ENCODE measurements at regions not wholly inside any gene's neighbourhood (a gene's known extent, or its start where the extent isn't known, plus 50 kb on each side); places are given as distances from the start of the nearest gene placed in this dataset.

GRCh38 chr21:27076025-27076424 is 109.1 kb upstream of the ADAMTS5 start:
- H3K4me1 Mint-ChIP-seq, result no peaks in the 10 kb centered on the region
- no peaks in the 10 kb centered on the region for H3K36me3 Mint-ChIP-seq (ENCODE audit: low read depth)
- no peak overlapping the region for H3K27ac Mint-ChIP-seq
- H3K4me3 Mint-ChIP-seq, result no peak overlapping the region
- H3K27me3 Mint-ChIP-seq, result no peaks in the 10 kb centered on the region
- no peak for ATAC-seq
- DNase-seq, result no peak
- no peaks in the 10 kb centered on the region for H3K9me3 ChIP-seq (ENCODE audit: control insufficient read depth, low read length, poor library complexity, severe bottlenecking)

GRCh38 chr21:27070861-27071670 is 104.2 kb upstream of the ADAMTS5 start:
- no peaks in the 10 kb centered on the region for H3K9me3 ChIP-seq (ENCODE audit: control insufficient read depth, low read length, poor library complexity, severe bottlenecking)
- H3K4me1 Mint-ChIP-seq, result no peaks in the 10 kb centered on the region
- no peaks in the 10 kb centered on the region for H3K36me3 Mint-ChIP-seq (ENCODE audit: low read depth)
- H3K27ac Mint-ChIP-seq, result no peak overlapping the region
- DNase-seq (no peak), ATAC-seq (no peak)
- no peaks in the 10 kb centered on the region for H3K27me3 Mint-ChIP-seq
- H3K4me3 Mint-ChIP-seq, result no peak overlapping the region

GRCh38 chr21:27068811-27069210 is 101.9 kb upstream of the ADAMTS5 start:
- ATAC-seq (no peak), DNase-seq (no peak)
- Mint-ChIP-seq H3K27me3 (no peaks in the 10 kb centered on the region), H3K4me1 (no peaks in the 10 kb centered on the region), H3K4me3 (no peak overlapping the region), H3K27ac (no peak overlapping the region), H3K36me3 (ENCODE audit: low read depth) (no peaks in the 10 kb centered on the region)
- H3K9me3 ChIP-seq (ENCODE audit: control insufficient read depth, low read length, poor library complexity, severe bottlenecking), result no peaks in the 10 kb centered on the region

- Mint-ChIP-seq H3K36me3 (ENCODE audit: low read depth) (no peaks in the 10 kb centered on the region), H3K27me3 (no peaks in the 10 kb centered on the region), H3K4me1 (no peaks in the 10 kb centered on the region), H3K27ac (no peak overlapping the region), H3K4me3 (no peak overlapping the region)
- ATAC-seq (no peak), DNase-seq (no peak)
- H3K9me3 ChIP-seq (ENCODE audit: control insufficient read depth, low read length, poor library complexity, severe bottlenecking), result no peaks in the 10 kb centered on the region
These were observed 100.3 kb upstream of the ADAMTS5 start for GRCh38 chr21:27067226-27067625.

GRCh38 chr21:27062443-27062842 is 95.6 kb upstream of the ADAMTS5 start:
- no peak for ATAC-seq

GRCh38 chr21:27061770-27062169 is 94.9 kb upstream of the ADAMTS5 start:
- ATAC-seq (no peak), DNase-seq (no peak)
- Mint-ChIP-seq H3K27me3 (no peaks in the 10 kb centered on the region), H3K27ac (no peak overlapping the region), H3K4me3 (no peak overlapping the region), H3K36me3 (ENCODE audit: low read depth) (no peaks in the 10 kb centered on the region), H3K4me1 (no peaks in the 10 kb centered on the region)
- H3K9me3 ChIP-seq (ENCODE audit: control insufficient read depth, low read length, poor library complexity, severe bottlenecking), result no peaks in the 10 kb centered on the region

More at GRCh38 chr21:27062443-27062842, 95.6 kb upstream of the ADAMTS5 start:
- no peak overlapping the region for H3K27ac Mint-ChIP-seq
- H3K27me3 Mint-ChIP-seq, result no peaks in the 10 kb centered on the region
- no peaks in the 10 kb centered on the region for H3K9me3 ChIP-seq (ENCODE audit: control insufficient read depth, low read length, poor library complexity, severe bottlenecking)
- no peaks in the 10 kb centered on the region for H3K36me3 Mint-ChIP-seq (ENCODE audit: low read depth)
- no peak for DNase-seq
- no peaks in the 10 kb centered on the region for H3K4me1 Mint-ChIP-seq
- H3K4me3 Mint-ChIP-seq, result no peak overlapping the region

- ATAC-seq (no peak), DNase-seq (no peak)
These were observed 93.3 kb upstream of the ADAMTS5 start for GRCh38 chr21:27060190-27060589.

GRCh38 chr21:27058673-27059605 is 92.1 kb upstream of the ADAMTS5 start:
- no peaks in the 10 kb centered on the region for H3K9me3 ChIP-seq (ENCODE audit: control insufficient read depth, low read length, poor library complexity, severe bottlenecking)
- H3K4me1 Mint-ChIP-seq, result no peaks in the 10 kb centered on the region
- no peaks in the 10 kb centered on the region for H3K36me3 Mint-ChIP-seq (ENCODE audit: low read depth)
- no peaks in the 10 kb centered on the region for H3K27me3 Mint-ChIP-seq
- no peak overlapping the region for H3K27ac Mint-ChIP-seq
- DNase-seq, result no peak
- no peak overlapping the region for H3K4me3 Mint-ChIP-seq
- ATAC-seq, result no peak

More at GRCh38 chr21:27060190-27060589, 93.3 kb upstream of the ADAMTS5 start:
- no peak overlapping the region for H3K27ac Mint-ChIP-seq
- no peaks in the 10 kb centered on the region for H3K36me3 Mint-ChIP-seq (ENCODE audit: low read depth)
- H3K27me3 Mint-ChIP-seq, result no peaks in the 10 kb centered on the region
- no peaks in the 10 kb centered on the region for H3K4me1 Mint-ChIP-seq
- no peak overlapping the region for H3K4me3 Mint-ChIP-seq
- no peaks in the 10 kb centered on the region for H3K9me3 ChIP-seq (ENCODE audit: control insufficient read depth, low read length, poor library complexity, severe bottlenecking)

GRCh38 chr21:27057997-27058396 is 91.1 kb upstream of the ADAMTS5 start:
- no peaks in the 10 kb centered on the region for H3K4me1 Mint-ChIP-seq
- no peak for DNase-seq
- H3K27ac Mint-ChIP-seq, result no peak overlapping the region
- ATAC-seq, result no peak
- no peak overlapping the region for H3K4me3 Mint-ChIP-seq
- H3K27me3 Mint-ChIP-seq, result no peaks in the 10 kb centered on the region
- H3K9me3 ChIP-seq (ENCODE audit: control insufficient read depth, low read length, poor library complexity, severe bottlenecking), result no peaks in the 10 kb centered on the region
- H3K36me3 Mint-ChIP-seq (ENCODE audit: low read depth), result no peaks in the 10 kb centered on the region

- Mint-ChIP-seq H3K4me3 (no peak overlapping the region), H3K4me1 (no peaks in the 10 kb centered on the region), H3K27ac (no peak overlapping the region), H3K27me3 (no peaks in the 10 kb centered on the region), H3K36me3 (ENCODE audit: low read depth) (no peaks in the 10 kb centered on the region)
- H3K9me3 ChIP-seq (ENCODE audit: control insufficient read depth, low read length, poor library complexity, severe bottlenecking), result no peaks in the 10 kb centered on the region
- no peak for DNase-seq
- ATAC-seq, result no peak
These were observed 80.9 kb upstream of the ADAMTS5 start for GRCh38 chr21:27047658-27048314.

- H3K27ac Mint-ChIP-seq, result no peak overlapping the region
- DNase-seq (no peak), ATAC-seq (no peak)
- H3K4me3 Mint-ChIP-seq, result no peak overlapping the region
- H3K4me1 Mint-ChIP-seq, result no peaks in the 10 kb centered on the region
- no peaks in the 10 kb centered on the region for H3K9me3 ChIP-seq (ENCODE audit: control insufficient read depth, low read length, poor library complexity, severe bottlenecking)
- no peaks in the 10 kb centered on the region for H3K27me3 Mint-ChIP-seq
- H3K36me3 Mint-ChIP-seq (ENCODE audit: low read depth), result no peaks in the 10 kb centered on the region
These were observed 80.4 kb upstream of the ADAMTS5 start for GRCh38 chr21:27047283-27047657.

- H3K36me3 Mint-ChIP-seq (ENCODE audit: low read depth), result no peaks in the 10 kb centered on the region
- ATAC-seq (no peak), DNase-seq (no peak)
- no peaks in the 10 kb centered on the region for H3K27me3 Mint-ChIP-seq
- H3K27ac Mint-ChIP-seq, result no peak overlapping the region
- H3K9me3 ChIP-seq (ENCODE audit: control insufficient read depth, low read length, poor library complexity, severe bottlenecking), result no peaks in the 10 kb centered on the region
- no peaks in the 10 kb centered on the region for H3K4me1 Mint-ChIP-seq
- no peak overlapping the region for H3K4me3 Mint-ChIP-seq
These were observed 78.5 kb upstream of the ADAMTS5 start for GRCh38 chr21:27045281-27045985.

GRCh38 chr21:27043377-27043776 is 76.5 kb upstream of the ADAMTS5 start:
- H3K27ac Mint-ChIP-seq, result no peak overlapping the region
- H3K4me1 Mint-ChIP-seq, result no peaks in the 10 kb centered on the region
- H3K27me3 Mint-ChIP-seq, result no peaks in the 10 kb centered on the region
- H3K9me3 ChIP-seq (ENCODE audit: control insufficient read depth, low read length, poor library complexity, severe bottlenecking), result no peaks in the 10 kb centered on the region
- no peak for DNase-seq
- ATAC-seq, result no peak
- no peak overlapping the region for H3K4me3 Mint-ChIP-seq
- H3K36me3 Mint-ChIP-seq (ENCODE audit: low read depth), result no peaks in the 10 kb centered on the region
